GM18951 (cell line): ENCODE measurements at regions not wholly inside any gene's neighbourhood (a gene's known extent, or its start where the extent isn't known, plus 50 kb on each side); places are given as distances from the start of the nearest gene placed in this dataset.

Experiments used
- POLR2A ChIP-seq: IDR thresholded peaks from 4 replicates; pipeline ENCODE4 v1.6.1; 2011; ENCODE audit warnings: mild to moderate bottlenecking; ENCODE audit not compliant: insufficient read length, insufficient read depth; ENCODE audit errors: extremely low read depth
- in situ Hi-C: fragments of 300-500 bp; cut with MboI; formaldehyde crosslinking; loops from one replicate; pipeline ENCODE4 v1.12.0; 2022; ENCODE audit warnings: low sequenced_read_pairs, mixed read lengths, inconsistent platforms; ENCODE audit not compliant: unreplicated experiment

DNA sequence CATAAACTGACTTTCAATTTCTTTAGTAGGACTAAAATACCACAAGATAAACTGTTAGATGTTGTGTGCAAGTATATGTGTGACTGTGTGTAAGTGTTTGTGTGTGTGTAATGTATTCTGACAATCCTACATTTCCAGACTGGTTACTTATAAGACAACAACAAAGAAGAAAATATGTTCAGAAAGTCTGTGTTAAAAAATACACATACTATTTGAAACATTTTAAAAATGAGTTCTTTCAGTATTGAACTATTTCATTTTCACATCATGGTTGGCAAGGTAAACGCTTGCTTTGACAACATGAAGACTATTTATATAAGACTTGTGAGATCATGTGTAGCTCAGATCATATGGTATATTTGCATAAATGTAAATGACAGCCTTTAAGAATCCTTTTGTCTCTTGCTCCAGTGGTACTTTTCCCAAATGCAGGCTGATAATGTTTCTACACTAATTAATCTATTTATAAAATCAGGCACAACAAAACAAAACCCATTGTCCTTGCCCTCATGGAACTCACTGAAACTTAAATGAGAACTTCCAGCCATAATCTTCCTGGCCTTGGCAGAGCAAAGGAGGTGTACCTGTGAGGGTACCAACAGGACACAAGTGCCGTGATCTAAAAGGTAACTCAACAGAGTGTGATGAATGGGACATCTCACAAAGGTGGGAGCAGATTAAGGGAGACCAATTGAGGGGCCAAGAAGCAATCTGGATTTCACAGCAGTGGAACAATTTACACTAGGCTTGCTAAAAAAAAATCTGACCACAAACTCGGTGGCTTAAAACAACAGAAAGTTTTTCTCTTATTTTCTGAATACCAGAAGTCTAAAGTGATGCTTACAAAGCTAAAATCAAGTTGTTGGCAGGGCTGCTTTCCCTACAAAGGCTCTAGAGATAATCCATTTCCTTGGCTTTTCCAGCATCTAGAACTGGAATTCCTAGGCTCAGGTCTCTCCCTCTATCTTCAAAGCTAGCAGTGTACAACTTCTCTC, 349.0 kb downstream of the TBC1D4 start:
- TF ChIP-seq POLR2A = no peak

DNA sequence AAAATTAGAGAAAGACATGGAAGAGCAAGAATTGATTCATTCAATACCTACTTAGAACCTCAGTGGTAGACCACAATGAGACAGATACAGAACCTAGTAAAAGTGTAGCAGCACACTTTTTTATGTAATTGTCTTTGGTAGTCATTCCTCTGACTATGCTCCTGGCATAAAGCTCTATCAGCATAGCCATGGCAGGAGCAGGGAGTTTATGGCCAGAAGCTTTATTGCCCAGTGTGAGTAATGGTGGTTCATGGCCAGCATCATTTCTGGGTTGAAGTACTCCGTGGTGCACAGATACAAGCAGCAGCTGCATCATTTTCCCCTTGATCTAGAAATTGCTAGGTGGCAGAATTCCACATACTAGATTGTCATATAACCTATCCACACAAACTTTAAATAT, 352.6 kb downstream of the TBC1D4 start:
- no peak for TF ChIP-seq POLR2A
- in situ Hi-C loops = no loop called here

More for the DNA sequence above, 349.0 kb downstream of the TBC1D4 start:
- in situ Hi-C loops = no loop called here

GRCh38 chr13:75124415-75124814, 357.6 kb downstream of the TBC1D4 start:
- in situ Hi-C loops = no loop called here
- no peak for TF ChIP-seq POLR2A

- TF ChIP-seq POLR2A = no peak
- in situ Hi-C loops = no loop called here
Measured at GRCh38 chr13:75123428-75123827, 358.5 kb downstream of the TBC1D4 start.

DNA sequence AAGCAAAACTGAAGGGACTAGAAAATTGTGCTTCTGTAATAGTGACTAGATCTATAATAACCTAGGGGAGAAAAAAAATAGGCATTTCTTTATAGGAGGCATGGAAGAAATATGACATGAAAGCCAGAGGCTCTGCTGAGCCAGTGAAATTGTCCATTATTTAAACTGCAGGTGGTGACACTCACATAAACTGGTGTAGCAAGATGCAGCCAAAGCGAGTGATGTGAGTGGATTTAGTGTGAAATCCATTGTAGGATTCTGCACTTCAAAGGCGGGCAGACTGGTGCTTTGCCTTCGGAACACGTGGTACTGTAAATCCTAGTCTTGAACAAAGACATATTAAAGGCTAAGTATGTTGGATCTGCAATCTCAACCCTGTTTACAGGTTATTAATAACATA, 361.9 kb downstream of the TBC1D4 start:
- TF ChIP-seq POLR2A = no peak
- in situ Hi-C loops = no loop called here

DNA sequence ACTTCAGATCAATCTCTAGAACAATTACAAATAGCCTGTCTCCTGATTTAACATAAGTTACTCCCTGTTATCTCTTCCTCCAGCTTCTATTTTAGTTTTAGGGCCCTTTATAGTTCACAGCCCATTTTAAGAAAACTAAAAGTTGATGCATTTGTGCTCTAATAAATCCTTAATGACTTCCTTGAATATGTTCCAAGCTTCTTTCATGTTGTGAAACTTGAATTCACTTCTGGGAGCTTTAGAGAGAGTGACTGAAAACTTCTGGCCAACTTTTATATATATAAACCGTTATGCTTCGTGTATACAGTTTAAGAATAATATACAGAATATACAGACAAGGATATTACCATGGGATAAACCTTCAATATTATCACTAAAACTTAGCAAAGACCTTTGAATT, 366.8 kb downstream of the TBC1D4 start:
- in situ Hi-C loops = no loop called here
- no peak for TF ChIP-seq POLR2A

DNA sequence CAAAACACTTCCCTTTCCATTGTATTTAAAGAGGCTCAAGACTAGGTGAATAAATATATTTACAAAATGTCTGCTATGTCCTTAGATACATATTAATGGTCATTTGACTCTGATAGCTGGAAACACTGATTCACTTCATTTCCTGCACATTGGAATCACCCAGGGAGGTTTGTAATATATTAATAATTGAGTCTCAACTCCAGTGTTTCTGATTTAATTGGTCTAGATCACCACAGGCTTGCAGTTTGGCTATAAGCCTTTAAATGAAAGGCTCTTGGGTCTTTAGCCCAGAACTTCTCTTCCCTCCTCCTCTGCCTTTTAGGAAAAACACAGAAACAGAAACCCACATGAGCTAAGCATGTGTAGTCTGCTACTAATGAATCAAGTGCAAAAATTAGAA, 378.0 kb downstream of the TBC1D4 start:
- TF ChIP-seq POLR2A = no peak

DNA sequence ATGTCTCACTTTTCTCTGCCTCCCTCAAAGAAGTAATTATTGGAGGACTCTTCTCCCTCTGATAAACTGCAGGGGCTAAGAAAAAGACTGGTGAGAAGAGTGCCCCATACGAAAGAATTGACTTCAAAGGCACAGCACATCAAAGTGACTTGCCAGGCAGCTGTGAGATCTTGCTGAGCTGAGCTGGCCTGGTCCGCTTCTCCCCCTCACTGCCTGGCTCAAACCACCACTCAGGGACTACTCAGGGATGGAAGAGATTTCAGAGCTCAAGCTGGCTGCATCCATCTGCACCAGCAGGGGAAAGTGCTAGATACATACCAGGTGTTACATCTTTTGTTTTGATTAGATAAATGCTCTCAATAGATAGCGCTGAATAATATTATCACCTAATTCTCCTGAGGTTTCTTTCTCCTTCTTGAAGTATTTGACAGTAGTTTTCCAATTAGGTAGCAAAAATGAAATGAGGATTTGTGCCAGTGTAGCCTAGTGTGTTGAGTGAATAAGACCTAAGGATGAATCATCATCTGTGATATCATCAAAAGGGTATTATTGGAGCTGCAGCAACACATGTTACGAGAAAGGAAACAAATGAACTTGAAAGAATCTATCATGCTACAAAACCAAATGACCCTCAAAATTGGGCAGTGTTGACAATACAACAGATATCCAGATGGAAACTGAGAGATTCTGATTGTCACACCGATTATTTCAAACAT, 379.8 kb downstream of the TBC1D4 start:
- in situ Hi-C loops = no loop called here
- no peak for TF ChIP-seq POLR2A

More for the DNA sequence above, 378.0 kb downstream of the TBC1D4 start:
- in situ Hi-C loops = no loop called here

GRCh38 chr13:75101348-75101747, 380.6 kb downstream of the TBC1D4 start:
- no peak for TF ChIP-seq POLR2A
- in situ Hi-C loops = no loop called here

DNA sequence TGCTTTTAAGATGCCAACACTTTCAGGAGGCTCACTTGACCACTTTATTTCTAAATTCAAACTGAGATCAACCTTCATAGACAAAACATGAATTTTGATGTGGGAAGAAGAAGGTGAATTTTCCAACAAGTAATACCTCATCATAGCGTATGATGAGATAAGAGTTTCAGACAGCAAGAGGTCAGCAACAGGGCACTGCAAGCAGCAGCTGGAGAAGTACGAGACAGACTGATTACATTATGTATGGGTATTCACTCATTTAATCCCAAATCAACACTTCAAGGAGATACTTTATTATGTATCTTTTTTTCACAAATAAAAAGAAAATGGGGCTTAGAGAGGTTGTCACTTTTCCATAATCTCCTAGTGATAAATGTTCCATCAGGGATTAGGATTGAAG, 389.8 kb downstream of the TBC1D4 start:
- TF ChIP-seq POLR2A = no peak
- in situ Hi-C loops = no loop called here

DNA sequence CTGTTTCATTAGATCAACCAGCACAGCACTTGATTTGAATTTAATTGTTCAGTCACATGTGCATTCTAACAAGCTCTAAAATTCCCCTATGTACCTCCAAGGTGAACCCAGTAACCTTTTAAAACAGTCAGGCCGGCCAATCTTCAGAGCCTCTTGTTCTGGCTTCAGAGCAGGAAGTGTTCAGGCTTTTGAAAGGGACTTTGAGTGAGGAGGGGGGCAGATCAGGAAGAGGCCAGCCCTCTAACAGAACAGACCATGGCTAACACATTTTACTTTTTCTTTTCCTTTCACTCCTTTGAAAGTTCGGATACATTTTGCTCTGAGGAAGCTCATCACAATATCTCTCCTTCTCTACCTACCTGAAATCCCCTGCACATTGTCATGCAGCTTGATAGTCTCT, 390.3 kb downstream of the TBC1D4 start:
- in situ Hi-C loops = no loop called here
- TF ChIP-seq POLR2A = no peak

GRCh38 chr13:75090872-75091615, 390.9 kb downstream of the TBC1D4 start:
- TF ChIP-seq POLR2A = no peak
- in situ Hi-C loops = no loop called here

DNA sequence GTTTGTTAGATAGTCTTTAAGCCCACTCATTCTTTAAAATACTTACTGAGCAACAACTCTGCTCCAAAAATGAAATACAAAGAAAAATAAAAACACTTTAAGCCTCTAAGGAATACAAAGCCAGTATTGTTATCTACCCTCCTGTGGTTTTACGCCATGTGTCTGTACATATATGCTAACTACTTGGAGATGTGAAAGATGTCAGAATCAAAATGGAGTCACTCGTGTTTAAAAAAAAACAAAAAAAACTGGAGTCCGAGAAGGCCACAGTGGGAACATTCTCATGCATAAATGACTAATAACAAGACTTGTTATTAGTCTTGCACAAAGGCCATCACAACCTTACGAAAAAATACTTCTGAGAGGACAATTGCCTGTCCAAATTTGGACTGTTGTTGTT, 393.1 kb downstream of the TBC1D4 start:
- in situ Hi-C loops = no loop called here
- no peak for TF ChIP-seq POLR2A
